ENCODE measurements at regions not wholly inside any gene's neighbourhood (a gene's known extent, or its start where the extent isn't known, plus 50 kb on each side); places are given as distances from the start of the nearest gene placed in this dataset.
"Not testable (repeated sequence)": the region's sequence is repeated elsewhere in the genome, so short reads cannot be mapped to it uniquely, and the experiment has no call there.

- peak; percentile 65 for DNase-seq
Measured at GRCh38 chr13:37995092-37995491, 125.5 kb upstream of the TRPC4 start.

- no peak for DNase-seq
Measured at GRCh38 chr13:37986811-37987210, 117.2 kb upstream of the TRPC4 start.

GRCh38 chr13:37985281-37985680 lies 115.7 kb upstream of the TRPC4 start:
- no peak for DNase-seq

GRCh38 chr13:37984357-37984756 lies 114.8 kb upstream of the TRPC4 start:
- no peak for DNase-seq

- no peak for DNase-seq
Measured at GRCh38 chr13:37981932-37982331, 112.4 kb upstream of the TRPC4 start.

- DNase-seq, result no peak
Measured at GRCh38 chr13:37978680-37979079, 109.1 kb upstream of the TRPC4 start.

GRCh38 chr13:37968555-37968954 lies 99.0 kb upstream of the TRPC4 start:
- DNase-seq, result no peak

- DNase-seq, result no peak
Measured at GRCh38 chr13:37966266-37966665, 96.7 kb upstream of the TRPC4 start.

- no peak for DNase-seq
Measured at GRCh38 chr13:37960427-37960826, 90.9 kb upstream of the TRPC4 start.

- no peak for DNase-seq
Measured at GRCh38 chr13:37959284-37959683, 89.7 kb upstream of the TRPC4 start.

GRCh38 chr13:37956536-37956935 lies 87.0 kb upstream of the TRPC4 start:
- no peak for DNase-seq

- DNase-seq, result not testable (repeated sequence)
Measured at GRCh38 chr13:37954597-37954996, 85.0 kb upstream of the TRPC4 start.

GRCh38 chr13:37954191-37954590 lies 84.6 kb upstream of the TRPC4 start:
- no peak for DNase-seq

- no peak for DNase-seq
Measured at GRCh38 chr13:37953696-37954095, 84.1 kb upstream of the TRPC4 start.

GRCh38 chr13:37950016-37950415 lies 80.4 kb upstream of the TRPC4 start:
- no peak for DNase-seq

- no peak for DNase-seq
Measured at GRCh38 chr13:37947419-37948140, 78.0 kb upstream of the TRPC4 start.

GRCh38 chr13:37945651-37946575 lies 76.3 kb upstream of the TRPC4 start:
- DNase-seq, result no peak

GRCh38 chr13:37944869-37945442 lies 75.4 kb upstream of the TRPC4 start:
- no peak for DNase-seq

- no peak for DNase-seq
Measured at GRCh38 chr13:37944081-37944868, 74.7 kb upstream of the TRPC4 start.

- DNase-seq, result no peak
Measured at GRCh38 chr13:37942929-37943328, 73.4 kb upstream of the TRPC4 start.

- DNase-seq, result no peak
Measured at GRCh38 chr13:37934339-37935191, 65.0 kb upstream of the TRPC4 start.

All from renal pelvis (tissue), 1 donor.